Natural killer cell (primary cell): ENCODE measurements at regions not wholly inside any gene's neighbourhood (a gene's known extent, or its start where the extent isn't known, plus 50 kb on each side); places are given as distances from the start of the nearest gene placed in this dataset.

Experiments
- ATAC-seq, 3 donors: fragments of 150-1000 bp in 2 of 3; fragments of 200-7000 bp in 1 of 3; cut with Tn5 transposase; 1 replicate in 1 of 3; 2 replicates in 2 of 3; pipeline ENCODE4 v1.10.0; 2021; ENCODE audit warnings: mild to moderate bottlenecking in 2 of 3, moderate library complexity in 2 of 3
- DNase-seq, 2 donors: peaks; one replicate each; pipeline versions ENCODE4 v3.0.0 to v3.0.0-alpha.2; 2013 to 2021; ENCODE audit warnings: mixed read lengths in 1 of 2
- H3K27ac ChIP-seq: one replicate; pipeline ENCODE4 v1.5.1; 2013; ENCODE audit warnings: mild to moderate bottlenecking, low read length
- H3K27me3 ChIP-seq: one replicate; pipeline ENCODE4 v1.6.1; 2013; ENCODE audit warnings: low read length; ENCODE audit not compliant: control insufficient read depth, insufficient read depth
- H3K36me3 ChIP-seq: one replicate; pipeline ENCODE4 v1.6.1; 2013; ENCODE audit warnings: low read length; ENCODE audit not compliant: control insufficient read depth, insufficient read depth
- H3K4me1 ChIP-seq: one replicate; pipeline ENCODE4 v1.6.1; 2013; ENCODE audit warnings: low read length; ENCODE audit not compliant: control insufficient read depth, insufficient read depth
- H3K4me3 ChIP-seq: one replicate; pipeline ENCODE4 v1.5.1; 2013; ENCODE audit warnings: low read length
- H3K9me3 ChIP-seq: one replicate; pipeline ENCODE4 v1.6.1; 2013; ENCODE audit warnings: low read length; ENCODE audit not compliant: control insufficient read depth, insufficient read depth
- H3K27ac Mint-ChIP-seq, 2 donors: one replicate each; pipeline ENCODE4 v1.8.0; 2022; ENCODE audit warnings: mild to moderate bottlenecking in 2 of 2, mixed read lengths in 2 of 2, moderate library complexity in 1 of 2
- H3K27me3 Mint-ChIP-seq, 2 donors: one replicate each; pipeline ENCODE4 v1.8.0; 2022; ENCODE audit warnings: low read depth in 2 of 2, mixed read lengths in 2 of 2
- H3K36me3 Mint-ChIP-seq: one replicate; pipeline ENCODE4 v1.8.0; 2022; ENCODE audit warnings: mixed read lengths
- H3K4me1 Mint-ChIP-seq, 2 donors: one replicate each; pipeline ENCODE4 v1.8.0; 2022; ENCODE audit warnings: mixed read lengths in 2 of 2
- H3K4me3 Mint-ChIP-seq: one replicate; pipeline ENCODE4 v1.8.0; 2022; ENCODE audit warnings: mild to moderate bottlenecking, moderate library complexity, mixed read lengths
- H3K9me3 Mint-ChIP-seq, 2 donors: one replicate each; pipeline ENCODE4 v1.8.0; 2022; ENCODE audit warnings: mixed read lengths in 2 of 2
- WGBS: methylation state at CpG from one replicate; pipeline ENCODE4 v1.1.7; 2013; ENCODE audit warnings: missing lambda C conversion rate; ENCODE audit not compliant: insufficient coverage; 5-methylcytosine and 5-hydroxymethylcytosine counted together
- intact Hi-C: fragments of 100-400 bp; cut with micrococcal nuclease; formaldehyde crosslinking; loops from one replicate; pipeline ENCODE4 v1.14.2; 2022
- TF ChIP-seq, protein P1 (sequence below): fragments of 200-600 bp; IDR thresholded peaks from one replicate; pipeline ENCODE4 v1.8.0; 2022; ENCODE audit warnings: antibody characterized with exemption

DNA sequence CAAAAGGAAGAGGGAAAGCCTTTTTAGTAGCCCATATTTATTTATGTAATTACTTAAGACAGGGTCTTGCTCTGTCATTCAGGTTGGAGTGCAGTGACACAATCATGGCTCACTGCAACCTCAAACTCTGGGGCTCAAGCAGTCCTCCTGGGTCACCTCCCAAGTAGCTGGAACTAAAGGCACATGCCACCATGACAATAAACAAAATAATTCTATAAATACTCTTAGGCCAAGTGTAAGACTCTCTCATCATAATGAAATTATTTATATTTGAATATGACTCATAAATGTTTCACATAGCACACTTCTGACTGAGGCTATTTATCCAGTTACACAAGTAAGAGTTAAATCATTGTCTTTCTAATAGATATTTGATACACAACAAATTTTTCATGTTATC is 314.7 kb downstream of the AMY1C start:
- TF ChIP-seq, protein P1, sequence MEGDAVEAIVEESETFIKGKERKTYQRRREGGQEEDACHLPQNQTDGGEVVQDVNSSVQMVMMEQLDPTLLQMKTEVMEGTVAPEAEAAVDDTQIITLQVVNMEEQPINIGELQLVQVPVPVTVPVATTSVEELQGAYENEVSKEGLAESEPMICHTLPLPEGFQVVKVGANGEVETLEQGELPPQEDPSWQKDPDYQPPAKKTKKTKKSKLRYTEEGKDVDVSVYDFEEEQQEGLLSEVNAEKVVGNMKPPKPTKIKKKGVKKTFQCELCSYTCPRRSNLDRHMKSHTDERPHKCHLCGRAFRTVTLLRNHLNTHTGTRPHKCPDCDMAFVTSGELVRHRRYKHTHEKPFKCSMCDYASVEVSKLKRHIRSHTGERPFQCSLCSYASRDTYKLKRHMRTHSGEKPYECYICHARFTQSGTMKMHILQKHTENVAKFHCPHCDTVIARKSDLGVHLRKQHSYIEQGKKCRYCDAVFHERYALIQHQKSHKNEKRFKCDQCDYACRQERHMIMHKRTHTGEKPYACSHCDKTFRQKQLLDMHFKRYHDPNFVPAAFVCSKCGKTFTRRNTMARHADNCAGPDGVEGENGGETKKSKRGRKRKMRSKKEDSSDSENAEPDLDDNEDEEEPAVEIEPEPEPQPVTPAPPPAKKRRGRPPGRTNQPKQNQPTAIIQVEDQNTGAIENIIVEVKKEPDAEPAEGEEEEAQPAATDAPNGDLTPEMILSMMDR: no peak
- Histone ChIP-seq H3K4me3 (no peak overlapping the region), H3K27me3 (no peaks in the 10 kb centered on the region), H3K4me1 (no peaks in the 10 kb centered on the region), H3K9me3 (no peaks in the 10 kb centered on the region), H3K36me3 (no peaks in the 10 kb centered on the region), H3K27ac (no peak overlapping the region)
- Mint-ChIP-seq H3K27me3 (peaks cover 0 to 3% of the 10 kb centered on the region in 2 donors), H3K4me3 (no peak overlapping the region), H3K9me3 (peaks cover 5 to 12% of the 10 kb centered on the region in 2 donors), H3K36me3 (peaks cover 12% of the 10 kb centered on the region), H3K27ac (no peak overlapping the region), H3K4me1 (no peaks in the 10 kb centered on the region)
- intact Hi-C loops: no loop called here
- ATAC-seq (no peak), DNase-seq (no peak)

DNA sequence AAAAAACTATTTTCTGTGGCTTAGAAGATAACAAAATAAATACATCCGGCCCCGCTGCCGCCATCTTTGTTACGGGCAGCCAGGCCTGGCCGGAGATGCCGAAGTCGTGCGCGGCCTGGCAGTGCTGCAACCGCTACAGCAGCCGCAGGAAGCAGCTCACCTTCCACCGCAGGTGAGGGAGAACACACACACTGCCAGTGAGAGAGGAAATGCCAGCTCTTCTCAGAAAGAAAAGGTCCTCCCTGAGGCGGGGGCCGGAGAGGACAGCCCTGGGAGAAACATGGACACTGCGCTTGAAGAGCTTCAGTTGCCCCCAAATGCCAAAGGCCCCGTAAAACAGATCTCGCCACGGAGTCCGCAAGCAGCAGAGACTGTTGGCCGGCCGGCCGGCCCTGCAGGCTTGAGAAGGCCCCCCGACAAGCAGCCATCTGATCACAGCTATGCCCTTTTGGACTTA is 323.2 kb downstream of the AMY1C start:
- Mint-ChIP-seq H3K27me3 (no peaks in the 10 kb centered on the region), H3K27ac (no peak overlapping the region), H3K36me3 (no peaks in the 10 kb centered on the region), H3K9me3 (peaks cover 4 to 6% of the 10 kb centered on the region in 2 donors), H3K4me1 (no peaks in the 10 kb centered on the region), H3K4me3 (no peak overlapping the region)
- no peaks in the 10 kb centered on the region for H3K27me3 ChIP-seq
- H3K36me3 ChIP-seq: no peaks in the 10 kb centered on the region
- no peaks in the 10 kb centered on the region for H3K4me1 ChIP-seq
- no peak overlapping the region for H3K27ac ChIP-seq
- ATAC-seq (no peak), DNase-seq (no peak)
- peaks cover 4% of the 10 kb centered on the region for H3K9me3 ChIP-seq
- 95% methylated on average over 23 of the region's 23 CpGs for WGBS
- intact Hi-C loops: no loop called here
- TF ChIP-seq, protein P1: no peak
- H3K4me3 ChIP-seq: no peak overlapping the region

DNA sequence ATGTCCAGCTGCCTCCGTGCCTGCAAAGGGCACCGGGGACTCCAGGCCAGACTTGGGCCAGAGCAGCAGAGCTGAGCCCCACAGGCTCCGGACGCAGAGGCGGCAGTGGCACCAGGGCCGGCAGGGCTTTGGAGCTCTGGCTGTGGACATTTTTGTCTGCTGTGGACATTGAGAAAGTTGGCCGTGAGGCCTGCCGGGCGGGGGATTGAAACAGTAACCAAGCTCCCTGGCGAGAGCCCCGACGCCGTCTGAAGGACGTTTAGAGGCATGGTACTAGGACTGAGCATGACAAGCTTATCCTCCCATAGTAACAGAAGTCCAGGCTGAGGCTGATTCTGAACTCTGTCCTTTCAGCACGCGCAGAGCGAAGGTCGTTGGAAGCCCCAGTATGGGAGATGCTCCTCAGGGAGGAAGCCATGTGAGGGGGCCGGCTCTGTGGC is 323.8 kb downstream of the AMY1C start:
- ATAC-seq: no peak
- Histone ChIP-seq H3K27me3 (no peaks in the 10 kb centered on the region), H3K36me3 (no peaks in the 10 kb centered on the region), H3K27ac (no peak overlapping the region), H3K9me3 (peaks cover 4% of the 10 kb centered on the region), H3K4me1 (no peaks in the 10 kb centered on the region), H3K4me3 (no peak overlapping the region)
- H3K9me3 Mint-ChIP-seq: peaks cover 4 to 5% of the 10 kb centered on the region in 2 donors
- TF ChIP-seq, protein P1: no peak
- no peak overlapping the region for H3K27ac Mint-ChIP-seq
- intact Hi-C loops: no loop called here
- H3K36me3 Mint-ChIP-seq: no peaks in the 10 kb centered on the region
- WGBS: 94% methylated on average over 19 of the region's 19 CpGs
- no peak overlapping the region for H3K4me3 Mint-ChIP-seq
- H3K4me1 Mint-ChIP-seq: no peaks in the 10 kb centered on the region
- no peaks in the 10 kb centered on the region for H3K27me3 Mint-ChIP-seq
- no peak for DNase-seq

DNA sequence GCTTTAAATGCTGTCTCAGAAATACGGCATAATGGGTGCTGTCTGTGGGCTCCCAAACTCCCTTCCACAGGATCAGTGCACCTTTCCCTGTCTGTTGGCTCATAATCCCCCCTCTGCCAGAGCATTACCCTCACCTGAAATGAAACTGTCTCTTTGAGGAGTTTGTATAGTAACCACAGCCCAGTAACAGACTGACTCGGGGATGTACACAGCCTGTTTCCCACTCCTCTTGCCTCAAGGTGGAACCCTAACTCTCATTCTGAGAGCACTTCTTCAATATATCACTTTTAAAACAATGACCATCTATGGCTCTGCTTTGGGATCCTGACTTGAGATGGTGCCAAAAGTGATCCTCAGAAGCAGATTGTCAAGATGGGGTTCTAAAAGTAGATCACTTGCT is 332.5 kb downstream of the AMY1C start:
- H3K36me3 ChIP-seq: no peaks in the 10 kb centered on the region
- H3K27ac ChIP-seq: no peak overlapping the region
- Mint-ChIP-seq H3K36me3 (no peaks in the 10 kb centered on the region), H3K27me3 (no peaks in the 10 kb centered on the region), H3K27ac (no peak overlapping the region), H3K4me3 (no peak overlapping the region), H3K4me1 (no peaks in the 10 kb centered on the region), H3K9me3 (peaks cover 0 to 5% of the 10 kb centered on the region in 2 donors)
- WGBS: 88% methylated on average over 2 of the region's 2 CpGs
- H3K4me1 ChIP-seq: no peaks in the 10 kb centered on the region
- H3K27me3 ChIP-seq: no peaks in the 10 kb centered on the region
- no peak overlapping the region for H3K4me3 ChIP-seq
- intact Hi-C loops: no loop called here
- ATAC-seq (no peak), DNase-seq (no peak)
- H3K9me3 ChIP-seq: no peaks in the 10 kb centered on the region
- TF ChIP-seq, protein P1: no peak
